Trophoblast cell (in vitro differentiated cells and primary cell): ENCODE measurements at regions not wholly inside any gene's neighbourhood (a gene's known extent, or its start where the extent isn't known, plus 50 kb on each side); places are given as distances from the start of the nearest gene placed in this dataset.

ENCODE experiments used
- DNase-seq, 2 donors: peaks; one replicate each; pipeline ENCODE4 v3.0.0-alpha.2; 2016
- H2AFZ ChIP-seq: 2 replicates; pipeline ENCODE4 v1.6.1; 2013; ENCODE audit warnings: low read length, moderate library complexity, mild to moderate bottlenecking; ENCODE audit not compliant: insufficient read depth, poor library complexity
- H2AK5ac ChIP-seq: 2 replicates; pipeline ENCODE4 v1.6.1; 2013; ENCODE audit warnings: mild to moderate bottlenecking, low read length
- H2BK120ac ChIP-seq: 2 replicates; pipeline ENCODE4 v1.6.1; 2013; ENCODE audit warnings: low read length, mild to moderate bottlenecking, moderate library complexity; ENCODE audit not compliant: insufficient read depth, poor library complexity
- H2BK12ac ChIP-seq: 2 replicates; pipeline ENCODE4 v1.6.1; 2013; ENCODE audit warnings: mild to moderate bottlenecking, low read length, moderate library complexity
- H2BK5ac ChIP-seq: 2 replicates; pipeline ENCODE4 v1.6.1; 2013; ENCODE audit warnings: low read length, low read depth, moderate library complexity, mild to moderate bottlenecking; ENCODE audit not compliant: poor library complexity
- H3K14ac ChIP-seq: 2 replicates; pipeline ENCODE4 v1.6.1; 2013; ENCODE audit warnings: mild to moderate bottlenecking, low read length
- H3K18ac ChIP-seq: 2 replicates; pipeline ENCODE4 v1.6.1; 2013; ENCODE audit warnings: mild to moderate bottlenecking, low read length
- H3K23ac ChIP-seq: 2 replicates; pipeline ENCODE4 v1.6.1; 2013; ENCODE audit warnings: low read length
- H3K27ac ChIP-seq: 2 replicates; pipeline ENCODE4 v1.5.1; 2013; ENCODE audit warnings: low read depth, mild to moderate bottlenecking, inconsistent platforms, low read length, moderate library complexity
- H3K27me3 ChIP-seq: 2 replicates; pipeline ENCODE4 v1.6.1; 2013; ENCODE audit warnings: inconsistent platforms, mild to moderate bottlenecking, low read length, moderate library complexity; ENCODE audit not compliant: insufficient read depth
- H3K36me3 ChIP-seq, 2 experiments: 1 replicate in 1 of 2; 2 replicates in 1 of 2; pipeline ENCODE4 v1.6.1; 2013; ENCODE audit warnings: low read length in 2 of 2, mild to moderate bottlenecking in 2 of 2, moderate library complexity in 1 of 2; ENCODE audit not compliant: insufficient read depth in 2 of 2, control insufficient read depth in 1 of 2
- H3K4ac ChIP-seq: 2 replicates; pipeline ENCODE4 v1.6.1; 2013; ENCODE audit warnings: low read depth, mild to moderate bottlenecking, low read length, moderate library complexity
- H3K4me1 ChIP-seq, 2 experiments: 1 replicate in 1 of 2; 2 replicates in 1 of 2; pipeline ENCODE4 v1.6.1; 2013; ENCODE audit warnings: low read length in 2 of 2, mild to moderate bottlenecking in 2 of 2, moderate library complexity in 1 of 2; ENCODE audit not compliant: insufficient read depth in 2 of 2, control insufficient read depth in 1 of 2
- H3K4me2 ChIP-seq: 2 replicates; pipeline ENCODE4 v1.6.1; 2013; ENCODE audit warnings: inconsistent platforms, mild to moderate bottlenecking, low read length, moderate library complexity
- H3K4me3 ChIP-seq: 2 replicates; pipeline ENCODE4 v1.5.1; 2013; ENCODE audit warnings: mild to moderate bottlenecking, low read depth, low read length, inconsistent platforms
- H3K79me1 ChIP-seq: one replicate; pipeline ENCODE4 v1.6.1; 2013; ENCODE audit warnings: low read length
- H3K79me2 ChIP-seq: 2 replicates; pipeline ENCODE4 v1.6.1; 2013; ENCODE audit warnings: low read length, mild to moderate bottlenecking; ENCODE audit not compliant: control insufficient read depth, insufficient read depth, poor library complexity
- H3K9ac ChIP-seq: 2 replicates; pipeline ENCODE4 v1.6.1; 2013; ENCODE audit warnings: mild to moderate bottlenecking, low read length
- H3K9me3 ChIP-seq: 2 replicates; pipeline ENCODE4 v1.6.1; 2013; ENCODE audit warnings: low read depth, mild to moderate bottlenecking, control low read depth, inconsistent platforms, low read length; ENCODE audit not compliant: insufficient read depth
- H4K12ac ChIP-seq: 2 replicates; pipeline ENCODE4 v1.6.1; 2013; ENCODE audit warnings: low read depth, mild to moderate bottlenecking, low read length, moderate library complexity
- H4K8ac ChIP-seq: 2 replicates; pipeline ENCODE4 v1.6.1; 2013; ENCODE audit warnings: low read depth, mild to moderate bottlenecking, low read length, moderate library complexity
- H4K91ac ChIP-seq: one replicate; pipeline ENCODE4 v1.6.1; 2013; ENCODE audit warnings: low read depth, mild to moderate bottlenecking, low read length, moderate library complexity
- WGBS: extraction: QIAGEN DNeasy Blood & Tissue Kit; methylation state at CpG from one replicate; pipeline ENCODE4 v1.1.7; 2013; ENCODE audit warnings: missing lambda C conversion rate; ENCODE audit not compliant: insufficient read length, insufficient coverage; ENCODE audit errors: extremely low coverage; 5-methylcytosine and 5-hydroxymethylcytosine counted together

GRCh38 chr12:71061451-71061850, 96.3 kb downstream of the TSPAN8 start:
- H3K4me3 ChIP-seq: no peak overlapping the region
- H3K4me1 ChIP-seq: no peaks in the 10 kb centered on the region
- no peak overlapping the region for H3K9ac ChIP-seq
- H3K36me3 ChIP-seq: no peaks in the 10 kb centered on the region
- no peak overlapping the region for H2BK5ac ChIP-seq
- H3K79me2 ChIP-seq: no peaks in the 10 kb centered on the region
- DNase-seq: no peak
- H4K12ac ChIP-seq: no peak overlapping the region
- no peak overlapping the region for H3K4me2 ChIP-seq
- H3K27me3 ChIP-seq: no peaks in the 10 kb centered on the region
- no peaks in the 10 kb centered on the region for H3K79me1 ChIP-seq
- no peak overlapping the region for H3K4ac ChIP-seq
- no peak overlapping the region for H2BK12ac ChIP-seq
- WGBS: no CpG with 5 or more reads among the region's 1 CpG
- no peak overlapping the region for H3K18ac ChIP-seq
- no peak overlapping the region for H3K23ac ChIP-seq
- no peak overlapping the region for H4K91ac ChIP-seq
- H2AK5ac ChIP-seq: no peak overlapping the region
- H2AFZ ChIP-seq: no peak overlapping the region
- no peak overlapping the region for H3K14ac ChIP-seq
- no peak overlapping the region for H2BK120ac ChIP-seq
- H3K9me3 ChIP-seq: no peaks in the 10 kb centered on the region
- H4K8ac ChIP-seq: no peak overlapping the region
- H3K27ac ChIP-seq: no peak overlapping the region

DNA sequence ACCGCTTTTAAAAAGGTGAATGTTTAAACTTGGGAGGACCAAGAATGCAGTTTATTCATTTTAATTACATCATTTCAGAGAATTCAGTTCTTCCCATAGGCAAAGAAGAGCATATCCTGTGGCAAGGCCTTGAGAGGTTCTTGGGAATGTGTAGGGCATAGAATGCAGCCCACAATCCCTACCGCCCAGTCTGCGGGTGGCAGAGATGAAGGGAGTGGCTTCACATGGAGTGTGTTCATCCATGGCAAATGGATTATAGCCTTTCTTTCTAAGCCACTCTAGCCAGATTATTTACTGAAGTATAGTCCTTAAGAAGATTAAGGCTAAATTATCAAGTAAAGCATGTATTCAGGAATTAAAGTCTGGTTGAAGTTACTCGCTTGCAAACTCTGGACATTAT, 97.4 kb downstream of the TSPAN8 start:
- DNase-seq: no peak
- Histone ChIP-seq H3K23ac (no peak overlapping the region), H3K9ac (no peak overlapping the region), H3K79me2 (no peaks in the 10 kb centered on the region), H3K18ac (no peak overlapping the region), H2AK5ac (no peak overlapping the region), H3K4me3 (no peak overlapping the region), H2AFZ (no peak overlapping the region), H3K4me1 (no peaks in the 10 kb centered on the region), H2BK120ac (no peak overlapping the region), H3K27me3 (no peaks in the 10 kb centered on the region), H3K4ac (no peak overlapping the region), H3K27ac (no peak overlapping the region), H4K12ac (no peak overlapping the region), H2BK12ac (no peak overlapping the region), H4K91ac (no peak overlapping the region), H3K79me1 (no peaks in the 10 kb centered on the region), H4K8ac (no peak overlapping the region), H3K4me2 (no peak overlapping the region), H3K9me3 (no peaks in the 10 kb centered on the region), H3K14ac (no peak overlapping the region), H2BK5ac (no peak overlapping the region), H3K36me3 (no peaks in the 10 kb centered on the region)
- WGBS: no CpG with 5 or more reads among the region's 4 CpGs

DNA sequence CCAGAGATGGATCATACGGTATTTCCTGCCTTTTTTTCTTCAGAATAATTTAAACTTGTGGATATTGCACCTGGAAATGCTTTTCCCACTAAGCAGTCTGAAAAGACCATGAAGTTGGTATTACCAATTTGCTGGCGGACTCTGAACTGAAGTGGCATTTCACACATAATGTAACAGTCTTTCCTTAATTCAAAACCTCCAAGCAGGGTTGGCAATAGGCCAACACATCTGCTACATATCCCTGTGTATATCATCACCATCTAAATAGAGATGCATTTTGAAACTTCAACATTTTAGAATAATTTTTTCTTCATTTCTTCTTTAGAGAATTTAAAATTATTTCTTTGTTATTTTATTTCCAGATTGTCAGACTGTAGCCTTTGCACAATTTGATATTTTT, 100.5 kb downstream of the TSPAN8 start:
- H3K18ac ChIP-seq: no peak overlapping the region

DNA sequence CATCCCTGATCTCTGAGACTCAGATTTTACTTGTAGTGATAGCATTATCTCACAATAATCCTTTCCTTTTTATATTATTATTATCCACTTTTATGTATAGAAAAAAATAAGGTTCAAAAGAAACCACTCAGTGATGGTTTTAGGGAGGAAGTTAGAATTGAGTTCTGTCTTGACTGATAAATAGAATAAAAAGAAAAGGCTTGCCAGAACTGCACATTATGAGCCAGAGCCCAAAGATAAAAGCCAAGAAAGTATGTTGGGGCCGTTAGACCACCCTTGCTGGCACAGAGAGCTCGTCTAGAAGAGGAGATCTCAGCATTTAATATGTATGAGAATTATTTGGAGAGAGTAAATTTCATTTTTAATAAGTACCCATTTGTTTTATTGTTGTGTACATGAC, 103.2 kb downstream of the TSPAN8 start:
- H3K18ac ChIP-seq: no peak overlapping the region
- no peak overlapping the region for H3K4ac ChIP-seq
- DNase-seq: no peak
- H3K4me3 ChIP-seq: no peak overlapping the region
- no peak overlapping the region for H3K14ac ChIP-seq
- H3K9me3 ChIP-seq: no peaks in the 10 kb centered on the region
- H3K4me1 ChIP-seq: no peaks in the 10 kb centered on the region
- H3K4me2 ChIP-seq: no peak overlapping the region
- H3K23ac ChIP-seq: no peak overlapping the region
- H3K27ac ChIP-seq: no peak overlapping the region
- no peaks in the 10 kb centered on the region for H3K27me3 ChIP-seq
- no peak overlapping the region for H2AK5ac ChIP-seq
- H3K36me3 ChIP-seq: no peaks in the 10 kb centered on the region
- no peak overlapping the region for H2BK12ac ChIP-seq
- no peaks in the 10 kb centered on the region for H3K79me1 ChIP-seq
- H4K12ac ChIP-seq: no peak overlapping the region
- WGBS: no CpG with 5 or more reads among the region's 2 CpGs
- no peak overlapping the region for H4K91ac ChIP-seq
- no peak overlapping the region for H2BK5ac ChIP-seq
- H4K8ac ChIP-seq: no peak overlapping the region
- H3K9ac ChIP-seq: no peak overlapping the region
- no peaks in the 10 kb centered on the region for H3K79me2 ChIP-seq
- H2BK120ac ChIP-seq: no peak overlapping the region
- no peak overlapping the region for H2AFZ ChIP-seq

More for the DNA sequence above, 100.5 kb downstream of the TSPAN8 start:
- no peak overlapping the region for H4K91ac ChIP-seq
- H3K4me1 ChIP-seq: no peaks in the 10 kb centered on the region
- H3K36me3 ChIP-seq: no peaks in the 10 kb centered on the region
- no peak overlapping the region for H2BK120ac ChIP-seq
- no peak overlapping the region for H4K8ac ChIP-seq
- no peak overlapping the region for H4K12ac ChIP-seq
- H3K27me3 ChIP-seq: no peaks in the 10 kb centered on the region
- no peak overlapping the region for H3K4me3 ChIP-seq
- H3K9ac ChIP-seq: no peak overlapping the region
- no peak overlapping the region for H2AFZ ChIP-seq
- H3K4ac ChIP-seq: no peak overlapping the region
- H3K27ac ChIP-seq: no peak overlapping the region
- no peak overlapping the region for H2BK5ac ChIP-seq
- H2AK5ac ChIP-seq: no peak overlapping the region
- no CpG with 5 or more reads among the region's 2 CpGs for WGBS
- no peaks in the 10 kb centered on the region for H3K9me3 ChIP-seq
- no peak for DNase-seq
- H3K23ac ChIP-seq: no peak overlapping the region
- H3K79me1 ChIP-seq: no peaks in the 10 kb centered on the region
- H3K79me2 ChIP-seq: no peaks in the 10 kb centered on the region
- H2BK12ac ChIP-seq: no peak overlapping the region
- no peak overlapping the region for H3K14ac ChIP-seq
- no peak overlapping the region for H3K4me2 ChIP-seq

GRCh38 chr12:71046215-71046614, 111.6 kb downstream of the TSPAN8 start:
- Histone ChIP-seq H3K79me2 (no peaks in the 10 kb centered on the region), H2BK120ac (no peak overlapping the region), H3K4me1 (no peaks in the 10 kb centered on the region), H4K12ac (no peak overlapping the region), H3K4me3 (no peak overlapping the region), H4K8ac (no peak overlapping the region), H2AK5ac (no peak overlapping the region), H3K23ac (no peak overlapping the region), H3K18ac (no peak overlapping the region), H2AFZ (no peak overlapping the region), H2BK5ac (no peak overlapping the region), H3K4me2 (no peak overlapping the region), H3K14ac (no peak overlapping the region), H3K27me3 (no peaks in the 10 kb centered on the region), H3K4ac (no peak overlapping the region), H2BK12ac (no peak overlapping the region), H3K79me1 (no peaks in the 10 kb centered on the region), H3K9ac (no peak overlapping the region), H4K91ac (no peak overlapping the region), H3K9me3 (no peaks in the 10 kb centered on the region), H3K27ac (no peak overlapping the region), H3K36me3 (no peaks in the 10 kb centered on the region)
- no peak for DNase-seq
